Effector CD8-positive, alpha-beta T cell (primary cell): ENCODE measurements at regions not wholly inside any gene's neighbourhood (a gene's known extent, or its start where the extent isn't known, plus 50 kb on each side); places are given as distances from the start of the nearest gene placed in this dataset.
"Not testable (repeated sequence)": the region's sequence is repeated elsewhere in the genome, so short reads cannot be mapped to it uniquely, and the experiment has no call there.

ENCODE experiments used
- DNase-seq: peaks from one replicate; lab custom pipeline; 2025; lab: John Stamatoyannopoulos, UW

DNA sequence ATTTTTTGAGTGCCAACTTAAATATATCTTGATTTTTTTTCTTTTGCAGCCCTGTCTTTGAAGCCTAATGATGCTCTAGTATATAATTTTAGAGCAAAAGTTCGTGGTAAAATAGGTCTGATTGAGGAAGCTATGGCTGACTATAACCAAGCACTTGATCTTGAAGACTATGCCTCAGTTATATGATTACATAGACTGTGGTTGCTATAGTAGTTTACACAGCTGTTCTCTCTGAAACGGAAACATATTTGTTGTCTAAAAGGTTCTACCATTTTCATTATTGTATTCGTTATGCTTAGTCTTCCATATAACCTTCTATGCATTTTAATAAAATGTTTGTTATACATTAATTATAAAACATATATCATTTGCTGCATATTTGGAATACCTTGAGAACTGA lies 246.7 kb downstream of the TTC6 start:
- DNase-seq, result no peak

DNA sequence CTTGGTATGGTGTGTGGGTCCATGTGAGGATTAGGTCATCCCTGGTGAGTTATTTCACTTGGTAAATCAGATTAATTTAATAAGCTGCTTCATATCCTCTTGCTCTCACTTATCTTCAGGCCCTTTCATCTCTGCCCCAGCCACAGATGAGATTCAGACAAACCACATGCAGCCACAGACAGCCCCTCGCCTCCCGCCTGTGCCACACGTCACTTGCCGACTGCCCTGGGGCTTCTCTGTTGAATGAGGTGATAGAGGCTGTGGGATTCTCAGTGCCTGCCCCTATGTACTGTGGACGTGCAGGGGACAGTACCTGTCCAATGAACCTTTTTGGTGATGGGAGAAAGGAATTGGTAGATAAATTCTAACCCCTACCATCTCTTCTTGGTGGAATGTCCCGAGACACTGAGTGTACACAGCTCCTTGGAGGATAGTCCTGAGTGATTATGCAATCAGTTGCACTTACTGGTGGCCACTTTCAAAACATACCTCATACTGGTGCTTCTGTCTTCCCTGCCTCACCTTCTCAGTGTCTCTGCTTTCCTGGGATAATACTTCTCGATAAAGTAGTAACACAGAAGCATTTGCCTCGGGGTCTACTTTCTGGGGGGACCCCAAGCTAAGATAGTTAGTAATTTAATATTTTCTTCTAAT lies 248.7 kb downstream of the TTC6 start:
- DNase-seq, result no peak

- no peak for DNase-seq
Measured at GRCh38 chr14:37844614-37845013, 249.2 kb downstream of the TTC6 start.

DNA sequence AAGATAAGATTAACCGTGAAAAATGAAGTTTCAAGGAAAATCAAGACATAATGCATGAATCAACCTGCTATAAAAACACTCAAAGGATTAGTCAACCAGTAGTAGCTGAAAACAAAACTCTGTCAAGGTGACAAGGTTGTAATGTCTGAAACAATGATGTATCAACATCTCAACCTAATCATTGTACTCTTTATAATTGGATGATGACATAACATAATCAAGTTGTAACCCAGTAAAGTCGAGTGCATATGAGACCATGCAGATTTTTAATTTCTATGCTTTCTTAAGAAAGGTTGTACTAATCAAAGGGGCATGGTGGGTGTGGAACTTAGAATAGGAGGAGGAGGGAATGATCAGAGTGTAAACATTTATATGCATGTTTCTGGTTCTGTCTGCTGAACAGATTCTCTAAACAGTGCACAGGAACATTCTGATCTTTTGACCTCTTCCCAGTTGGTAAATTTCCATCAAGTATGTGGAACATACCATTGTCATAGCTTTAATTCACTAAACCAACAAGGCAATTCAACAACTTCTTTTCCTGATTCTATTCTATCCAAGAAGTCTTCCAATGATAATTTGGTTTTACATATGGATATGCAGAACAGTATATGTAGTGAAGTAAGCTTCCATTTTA lies 253.7 kb downstream of the TTC6 start:
- no peak for DNase-seq

GRCh38 chr14:37851054-37851453 lies 255.6 kb downstream of the TTC6 start:
- DNase-seq, result no peak

DNA sequence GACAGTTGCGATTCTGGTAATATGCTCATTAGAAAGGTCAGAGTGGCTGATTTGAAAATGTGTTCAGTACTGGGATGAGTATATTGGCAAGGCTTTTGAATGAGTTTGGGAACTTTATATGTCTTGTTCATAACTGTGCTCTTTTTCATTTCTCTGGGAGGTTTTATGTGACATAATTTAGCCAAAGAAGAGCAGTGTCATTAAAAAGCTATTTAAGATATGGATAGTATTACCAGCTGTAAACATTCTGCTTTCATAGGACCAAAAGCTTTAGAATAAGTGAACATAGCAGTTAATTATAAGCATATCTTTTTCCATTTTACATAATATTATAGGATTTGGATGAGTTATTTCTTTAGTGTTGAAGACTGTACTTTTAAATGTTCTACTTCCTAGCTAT lies 260.4 kb downstream of the TTC6 start:
- no peak for DNase-seq

- DNase-seq, result no peak
Measured at GRCh38 chr14:37857774-37858266, 262.4 kb downstream of the TTC6 start.

GRCh38 chr14:37858733-37859132 lies 263.3 kb downstream of the TTC6 start:
- DNase-seq, result no peak

DNA sequence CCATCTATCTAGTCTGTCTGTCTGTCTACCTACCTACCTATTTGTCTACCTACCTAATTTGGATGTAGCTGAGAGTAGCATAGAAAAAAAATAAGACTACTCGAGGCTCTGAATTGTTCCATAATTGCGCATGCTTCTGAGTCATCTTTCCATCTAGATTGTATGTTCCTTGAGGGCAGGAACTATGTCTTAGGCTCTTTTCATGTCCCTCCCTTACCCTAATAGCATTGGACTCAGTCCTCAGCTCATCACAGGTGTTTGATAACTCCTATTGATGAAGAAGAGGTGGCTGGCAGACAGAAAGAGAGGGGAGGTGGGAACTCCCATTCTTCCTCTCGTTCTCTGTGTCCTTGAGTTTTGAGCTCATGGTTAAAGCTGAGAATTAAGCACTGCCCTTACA lies 263.7 kb downstream of the TTC6 start:
- no peak for DNase-seq

- no peak for DNase-seq
Measured at GRCh38 chr14:37862263-37862662, 266.8 kb downstream of the TTC6 start.

- no peak for DNase-seq
Measured at GRCh38 chr14:37864128-37864527, 268.7 kb downstream of the TTC6 start.

DNA sequence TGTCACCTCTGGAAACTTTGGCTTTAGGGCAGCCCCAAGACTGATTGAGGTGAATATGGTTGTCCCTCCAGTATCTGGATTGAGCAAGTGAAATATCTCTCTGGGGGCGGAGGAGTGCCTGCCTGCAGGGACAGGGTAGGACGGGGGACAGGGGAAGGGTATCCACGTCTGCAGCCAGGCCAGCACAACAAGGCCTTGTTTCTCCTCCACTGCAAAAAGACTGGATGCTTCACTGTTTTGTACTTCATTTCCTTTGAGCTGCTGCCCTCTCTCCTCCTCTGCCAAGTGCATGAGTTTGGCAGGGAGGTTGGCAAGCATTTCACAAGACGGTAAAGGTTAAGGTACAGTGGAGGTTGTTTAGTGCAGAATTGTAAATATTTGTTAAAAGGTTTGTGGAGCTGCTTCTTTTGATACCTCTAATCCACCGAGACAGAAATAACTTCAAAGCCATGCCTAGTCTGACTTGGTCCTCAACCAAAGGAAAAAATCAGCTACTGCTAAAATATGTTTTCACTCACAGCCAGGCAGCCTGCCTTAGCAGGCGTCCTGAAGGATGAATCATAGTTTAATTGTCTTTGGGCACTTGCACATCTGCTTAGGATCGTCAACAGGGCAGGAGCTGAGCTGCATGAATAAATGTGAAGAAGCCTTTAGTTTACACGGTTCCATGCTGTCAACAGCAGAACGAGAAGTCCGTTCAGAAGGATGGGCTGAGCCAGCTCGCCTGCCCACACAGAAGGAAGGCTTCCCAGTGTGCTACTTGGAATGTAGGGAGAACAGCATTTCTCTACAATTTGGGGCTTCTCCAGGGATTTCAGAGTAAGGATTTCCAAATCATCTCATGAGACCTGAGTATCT lies 269.7 kb downstream of the TTC6 start:
- DNase-seq, result no peak

DNA sequence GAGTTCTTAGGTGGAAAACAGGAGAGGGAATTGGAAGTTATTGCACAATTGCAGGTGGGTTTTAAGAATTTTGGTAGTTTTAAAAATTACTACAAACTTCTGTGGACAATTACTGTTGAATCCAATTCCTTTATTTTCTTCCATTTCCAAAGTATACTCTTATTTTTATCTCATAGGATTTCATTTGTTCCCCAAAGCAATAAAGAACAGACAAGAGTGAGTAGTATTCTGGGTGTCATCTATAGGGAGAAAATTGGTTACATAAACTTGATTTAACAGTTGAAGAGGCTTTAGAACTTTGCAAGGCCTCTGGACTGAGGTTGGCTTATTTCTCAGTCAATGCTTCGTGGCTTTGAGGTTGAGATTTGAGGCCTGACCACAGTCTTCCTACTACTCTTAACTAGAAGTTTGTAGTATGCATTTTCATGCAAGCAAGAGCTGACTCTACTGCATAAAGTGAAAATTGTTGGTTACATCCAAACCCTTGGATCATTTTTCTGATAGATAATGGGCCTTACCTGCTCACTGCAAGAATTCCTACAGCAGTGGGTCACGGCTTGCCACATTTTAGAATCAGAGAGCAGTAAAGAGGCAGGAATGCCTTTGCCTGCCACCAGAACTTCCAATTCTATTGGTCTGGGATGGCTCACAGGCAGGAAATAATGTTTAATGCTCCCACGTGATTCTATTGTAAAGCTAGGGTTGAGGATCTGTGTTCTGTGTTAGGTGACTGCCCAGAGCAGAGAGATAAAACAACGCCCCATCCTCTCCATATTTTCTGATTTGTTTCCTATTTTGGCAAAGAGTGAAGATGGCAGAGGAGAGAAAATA lies 270.5 kb downstream of the TTC6 start:
- no peak for DNase-seq

DNA sequence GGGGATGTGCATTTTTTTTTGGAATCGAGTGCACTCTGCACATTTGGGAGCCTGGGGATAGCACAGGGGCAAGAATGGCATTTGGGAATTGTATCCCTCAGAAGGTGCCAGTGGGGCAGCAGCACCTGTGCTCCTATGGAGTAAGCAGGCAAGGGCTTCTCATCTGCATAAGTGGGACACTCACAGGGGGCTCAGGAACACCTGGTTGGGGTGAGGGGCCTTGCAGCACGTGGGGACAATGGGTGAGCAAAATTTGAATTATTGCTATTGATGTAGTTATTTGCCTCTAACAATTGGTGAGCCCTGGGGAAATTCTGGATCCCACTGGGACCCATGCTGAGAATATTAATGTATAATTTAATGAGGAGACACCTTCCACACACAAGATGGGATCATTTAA lies 274.2 kb downstream of the TTC6 start:
- no peak for DNase-seq

DNA sequence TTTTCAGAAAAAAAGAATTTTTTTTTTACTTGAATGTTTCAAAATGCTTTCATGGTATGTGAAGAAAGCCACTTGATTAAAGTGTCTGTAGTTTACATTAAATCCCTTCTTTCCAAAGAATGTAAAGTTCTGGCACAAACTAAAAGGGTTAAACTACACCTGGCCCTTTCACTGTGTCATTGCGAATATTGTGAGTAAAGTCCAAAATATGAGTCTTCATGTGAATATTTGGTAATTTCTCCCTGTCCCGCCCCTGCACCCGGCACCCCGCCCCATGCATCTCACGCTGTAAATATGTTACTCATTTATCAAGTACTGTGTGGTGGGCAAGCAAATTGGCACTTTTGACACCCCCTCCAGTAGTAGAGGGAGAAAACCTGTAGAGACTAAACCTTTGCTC lies 274.7 kb downstream of the TTC6 start:
- DNase-seq, result no peak

DNA sequence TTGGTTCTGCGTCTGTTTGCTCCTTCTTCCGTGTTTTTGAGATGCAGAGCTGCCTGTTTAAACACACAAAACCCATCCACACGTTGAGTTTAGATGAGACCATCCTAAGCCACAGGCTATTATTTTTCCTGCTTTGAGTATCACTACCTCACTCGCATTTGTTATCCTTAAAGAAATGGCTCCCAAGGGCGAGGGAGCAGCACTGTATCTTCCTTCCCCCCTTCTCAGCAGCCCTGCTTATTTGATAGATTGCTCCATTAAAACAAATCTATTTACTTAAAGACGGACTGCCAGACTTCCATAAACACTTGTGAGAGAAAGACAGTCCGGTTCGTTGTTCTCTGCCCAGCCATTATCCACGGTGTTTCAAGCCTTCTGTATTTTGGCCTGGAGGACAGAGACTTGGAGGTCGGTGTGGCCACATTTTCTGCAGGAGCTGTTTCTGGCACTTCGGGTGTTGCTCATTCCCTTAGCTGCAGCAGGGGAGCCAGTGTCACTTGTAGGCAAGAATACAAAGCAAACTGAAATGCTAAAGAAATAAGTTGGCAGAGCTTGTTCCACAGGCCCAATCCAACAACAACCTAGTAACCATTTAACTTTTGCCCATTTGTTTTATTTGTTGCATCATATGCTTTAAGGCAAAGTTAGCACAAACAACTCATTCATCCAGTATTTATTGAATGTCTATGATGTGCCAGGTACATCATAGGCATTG lies 275.4 kb downstream of the TTC6 start:
- no peak for DNase-seq

DNA sequence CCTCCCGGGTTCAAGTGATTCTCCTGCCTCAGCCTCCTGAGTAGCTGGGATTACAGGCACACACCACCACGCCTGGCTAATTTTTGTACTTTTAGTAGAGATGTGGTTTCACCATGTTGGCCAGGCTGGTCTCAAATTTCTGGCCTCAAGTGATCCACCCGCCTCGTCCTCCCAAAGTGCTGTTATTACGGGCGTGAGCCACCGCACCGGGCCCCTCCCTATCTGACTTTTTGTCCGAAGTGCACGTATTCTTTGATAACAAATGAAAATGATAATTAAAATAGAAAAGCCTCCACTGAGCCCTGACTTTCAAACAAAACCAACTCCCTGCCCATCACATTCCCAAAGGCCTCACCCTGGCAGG lies 278.6 kb downstream of the TTC6 start:
- DNase-seq, result not testable (repeated sequence)

DNA sequence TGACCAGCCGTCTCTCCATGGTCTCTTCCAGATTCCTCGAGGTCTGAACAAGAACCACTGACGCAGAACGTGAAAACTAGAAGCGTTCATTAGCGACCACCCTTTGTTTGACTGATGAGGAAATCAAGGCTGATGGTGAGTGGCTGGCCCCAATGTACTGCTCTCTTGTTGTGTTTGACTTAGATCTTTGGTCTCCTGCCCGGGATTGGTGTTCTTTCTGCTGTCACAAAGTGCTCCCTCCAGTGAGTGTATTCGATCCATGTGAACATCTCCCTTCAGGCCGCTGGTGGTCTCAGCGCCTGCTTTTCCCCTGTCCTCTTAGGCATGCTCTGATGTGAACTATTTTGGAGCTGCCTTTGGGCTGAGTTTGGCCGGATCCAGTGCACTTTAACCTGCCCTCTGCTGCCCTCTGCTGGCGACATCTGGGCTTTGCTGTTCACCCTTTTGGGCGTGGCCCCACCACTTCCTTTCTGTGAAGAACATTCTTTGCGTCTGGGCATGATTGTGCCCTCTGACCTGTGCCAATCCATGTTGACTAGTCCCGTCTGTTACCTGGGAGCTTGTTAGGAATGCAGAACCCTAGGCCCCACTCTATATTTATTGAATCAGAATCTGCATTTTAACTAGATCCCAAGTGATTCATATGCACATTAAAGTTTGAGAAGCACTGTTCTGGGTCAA lies 279.1 kb downstream of the TTC6 start:
- peak; percentile 57 for DNase-seq

GRCh38 chr14:37888234-37888633 lies 292.8 kb downstream of the TTC6 start:
- no peak for DNase-seq

DNA sequence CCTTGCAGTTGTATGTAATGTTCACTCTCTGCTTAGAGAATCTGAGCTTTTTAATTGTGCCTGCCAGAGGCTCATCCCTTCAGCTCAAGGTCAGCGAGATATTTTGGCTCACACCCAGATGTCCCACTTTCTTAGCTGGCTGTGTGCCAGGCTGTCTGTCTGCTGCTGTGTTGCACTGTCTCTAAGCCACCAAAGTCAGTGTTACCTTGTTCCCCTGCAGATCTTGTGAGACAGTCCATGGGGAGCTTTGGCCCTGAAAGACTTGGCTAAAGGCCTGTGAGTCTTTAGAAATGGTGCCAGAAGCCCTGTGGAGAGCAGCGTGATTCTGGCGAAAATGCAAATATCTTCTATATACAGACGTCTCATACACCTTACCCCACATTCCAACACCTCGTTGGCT lies 293.7 kb downstream of the TTC6 start:
- no peak for DNase-seq

GRCh38 chr14:37890095-37890494 lies 294.7 kb downstream of the TTC6 start:
- DNase-seq, result no peak
